SK-N-SH treated with all-trans-retinoic acid at 6 μM for 48 hours (cell line): ENCODE measurements at regions not wholly inside any gene's neighbourhood (a gene's known extent, or its start where the extent isn't known, plus 50 kb on each side); places are given as distances from the start of the nearest gene placed in this dataset.

Source experiments
- ATAC-seq: fragments of 200-7000 bp; cut with Tn5 transposase; 3 replicates; pipeline ENCODE4 v1.9.1; 2020; ENCODE audit warnings: mild to moderate bottlenecking, moderate library complexity
- ARNTL ChIP-seq: fragments of 450-650 bp; formaldehyde crosslinking; IDR thresholded peaks from 2 replicates; pipeline ENCODE4 v1.5.0; 2020; ENCODE audit warnings: low read depth, mild to moderate bottlenecking, moderate library complexity, borderline replicate concordance
- BACH2 ChIP-seq: fragments of 250-450 bp; sonication (Bioruptor Pico); IDR thresholded peaks from 2 replicates; pipeline ENCODE4 v1.9.0; 2021; ENCODE audit warnings: mild to moderate bottlenecking, borderline replicate concordance
- CREB5 ChIP-seq: fragments of 250-450 bp; sonication (Bioruptor Pico); IDR thresholded peaks from 2 replicates; pipeline ENCODE4 v1.5.1; 2020; ENCODE audit warnings: low read depth, mild to moderate bottlenecking, moderate library complexity
- CSDC2 ChIP-seq: fragments of 250-450 bp; sonication (Bioruptor Pico); IDR thresholded peaks from 2 replicates; pipeline ENCODE4 v1.5.0; 2020; ENCODE audit warnings: mild to moderate bottlenecking, moderate library complexity
- CSRNP3 ChIP-seq: fragments of 250-450 bp; sonication (Bioruptor Pico); IDR thresholded peaks from 2 replicates; pipeline ENCODE4 v1.5.1; 2021; ENCODE audit warnings: mild to moderate bottlenecking, moderate library complexity
- ESRRG ChIP-seq: fragments of 250-450 bp; sonication (Bioruptor Pico); IDR thresholded peaks from 2 replicates; pipeline ENCODE4 v1.6.1; 2021; ENCODE audit warnings: mild to moderate bottlenecking
- GLIS3 ChIP-seq: fragments of 250-450 bp; sonication (Bioruptor Pico); IDR thresholded peaks from 2 replicates; pipeline ENCODE4 v1.5.0; 2020; ENCODE audit warnings: mild to moderate bottlenecking, moderate library complexity
- ISL1 ChIP-seq: fragments of 250-450 bp; sonication (Bioruptor Pico); IDR thresholded peaks from 2 replicates; pipeline ENCODE4 v2.1.2; 2022; ENCODE audit warnings: mild to moderate bottlenecking, moderate library complexity
- OSR1 ChIP-seq: fragments of 250-450 bp; sonication (Bioruptor Pico); IDR thresholded peaks from 2 replicates; pipeline ENCODE4 v1.8.0; 2022; ENCODE audit warnings: moderate library complexity, mild to moderate bottlenecking, inconsistent platforms
- PATZ1 ChIP-seq: fragments of 250-450 bp; sonication (Bioruptor Pico); IDR thresholded peaks from 2 replicates; pipeline ENCODE4 v1.8.0; 2020; ENCODE audit warnings: mild to moderate bottlenecking, moderate library complexity, borderline replicate concordance
- POU6F1 ChIP-seq: fragments of 250-450 bp; sonication (Bioruptor Pico); IDR thresholded peaks from 2 replicates; pipeline ENCODE4 v1.8.0; 2021; ENCODE audit warnings: low read depth, mild to moderate bottlenecking, moderate library complexity, borderline replicate concordance
- RARB ChIP-seq: fragments of 250-450 bp; sonication (Bioruptor Pico); IDR thresholded peaks from 2 replicates; pipeline ENCODE4 v1.8.0; 2021; ENCODE audit warnings: mild to moderate bottlenecking, moderate library complexity
- SNAI2 ChIP-seq: fragments of 250-450 bp; sonication (Bioruptor Pico); IDR thresholded peaks from 2 replicates; pipeline ENCODE4 v1.5.0; 2020; ENCODE audit warnings: mild to moderate bottlenecking, moderate library complexity
- TCF4 ChIP-seq: fragments of 250-450 bp; sonication (Bioruptor Pico); IDR thresholded peaks from 2 replicates; pipeline ENCODE4 v1.8.0; 2021; ENCODE audit warnings: mild to moderate bottlenecking, moderate library complexity, borderline replicate concordance
- TOX ChIP-seq: fragments of 250-450 bp; sonication (Bioruptor Pico); IDR thresholded peaks from 2 replicates; pipeline ENCODE4 v1.8.0; 2021; ENCODE audit warnings: mild to moderate bottlenecking, moderate library complexity, borderline replicate concordance
- TSHZ2 ChIP-seq: fragments of 250-450 bp; sonication (Bioruptor Pico); IDR thresholded peaks from 2 replicates; pipeline ENCODE4 v1.5.0; 2020; ENCODE audit warnings: mild to moderate bottlenecking, moderate library complexity
- ZC3H10 ChIP-seq: fragments of 250-450 bp; sonication (Bioruptor Pico); IDR thresholded peaks from 2 replicates; pipeline ENCODE4 v1.5.1; 2021; ENCODE audit warnings: mild to moderate bottlenecking, moderate library complexity
- ZFP3 ChIP-seq: fragments of 250-450 bp; sonication (Bioruptor Pico); IDR thresholded peaks from 2 replicates; pipeline ENCODE4 v1.5.0; 2020; ENCODE audit warnings: mild to moderate bottlenecking, moderate library complexity
- ZFP30 ChIP-seq: fragments of 450-650 bp; formaldehyde crosslinking; IDR thresholded peaks from 2 replicates; pipeline ENCODE4 v1.5.0; 2022; ENCODE audit warnings: mild to moderate bottlenecking, moderate library complexity
- ZNF565 ChIP-seq: fragments of 450-650 bp; formaldehyde crosslinking; conservative IDR thresholded peaks from 2 replicates; pipeline ENCODE4 v1.5.0; 2020; ENCODE audit warnings: low read depth, mild to moderate bottlenecking, moderate library complexity
- ZNF70 ChIP-seq: fragments of 450-650 bp; formaldehyde crosslinking; IDR thresholded peaks from 2 replicates; pipeline ENCODE4 v1.5.0; 2020; ENCODE audit warnings: mild to moderate bottlenecking, moderate library complexity
- ZNF8 ChIP-seq: fragments of 450-650 bp; formaldehyde crosslinking; IDR thresholded peaks from 2 replicates; pipeline ENCODE4 v1.5.0; 2020; ENCODE audit warnings: mild to moderate bottlenecking, moderate library complexity

- TF ChIP-seq TSHZ2 (CRISPR knock-in tag) (no peak), BACH2 (CRISPR knock-in tag) (no peak), ZFP30 (no peak), ZNF8 (CRISPR knock-in tag) (no peak), ZNF565 (CRISPR knock-in tag) (no peak), ZNF70 (CRISPR knock-in tag) (no peak)
Observed at GRCh38 chr4:158422546-158422945, 99.1 kb upstream of the RXFP1 start (continued).

GRCh38 chr4:158428242-158428641 is 93.4 kb upstream of the RXFP1 start:
- TF ChIP-seq ZFP30: no peak
- TF ChIP-seq BACH2 (CRISPR knock-in tag): no peak
- TF ChIP-seq ARNTL (CRISPR knock-in tag): no peak
- TF ChIP-seq TCF4 (CRISPR knock-in tag): no peak
- TF ChIP-seq CREB5 (CRISPR knock-in tag): no peak
- no peak for ATAC-seq

- TF ChIP-seq ZC3H10 (CRISPR knock-in tag) (no peak), TSHZ2 (CRISPR knock-in tag) (no peak), GLIS3 (no peak), RARB (CRISPR knock-in tag) (no peak), ISL1 (no peak), TOX (CRISPR knock-in tag) (no peak), CSRNP3 (CRISPR knock-in tag) (no peak), ZFP3 (no peak), ZNF70 (CRISPR knock-in tag) (no peak), ZNF565 (CRISPR knock-in tag) (no peak), TCF4 (CRISPR knock-in tag) (no peak)
- no peak for ATAC-seq
Observed at GRCh38 chr4:158442736-158443135, 78.9 kb upstream of the RXFP1 start.

- no peak for TF ChIP-seq CSDC2 (CRISPR knock-in tag)
- no peak for TF ChIP-seq TOX (CRISPR knock-in tag)
- no peak for TF ChIP-seq SNAI2 (CRISPR knock-in tag)
- TF ChIP-seq OSR1 (CRISPR knock-in tag): no peak
- TF ChIP-seq BACH2 (CRISPR knock-in tag): no peak
- no peak for ATAC-seq
Observed at GRCh38 chr4:158443731-158444130, 78.0 kb upstream of the RXFP1 start.

GRCh38 chr4:158444621-158445020 is 77.1 kb upstream of the RXFP1 start:
- ATAC-seq: no peak
- TF ChIP-seq ISL1: no peak
- TF ChIP-seq CSDC2 (CRISPR knock-in tag): no peak
- no peak for TF ChIP-seq ZC3H10 (CRISPR knock-in tag)
- TF ChIP-seq GLIS3: no peak
- no peak for TF ChIP-seq ESRRG (CRISPR knock-in tag)
- TF ChIP-seq ZNF565 (CRISPR knock-in tag): no peak
- no peak for TF ChIP-seq ARNTL (CRISPR knock-in tag)
- TF ChIP-seq ZNF70 (CRISPR knock-in tag): no peak
- TF ChIP-seq OSR1 (CRISPR knock-in tag): no peak
- no peak for TF ChIP-seq POU6F1
- no peak for TF ChIP-seq PATZ1 (CRISPR knock-in tag)
- no peak for TF ChIP-seq ZFP30
- no peak for TF ChIP-seq ZFP3
